Gastroesophageal sphincter (tissue), 3 donors: ENCODE measurements at regions not wholly inside any gene's neighbourhood (a gene's known extent, or its start where the extent isn't known, plus 50 kb on each side); places are given as distances from the start of the nearest gene placed in this dataset.

Source experiments
- EP300 ChIP-seq: sonication (generic); formaldehyde crosslinking; IDR thresholded peaks from one replicate; pipeline ENCODE4 v1.6.1; 2017; ENCODE audit warnings: antibody characterized with exemption, mild to moderate bottlenecking
- POLR2A ChIP-seq, 2 donors: fragments of 450-650 bp; IDR thresholded peaks; one replicate each; pipeline ENCODE4 v1.6.1; 2017; ENCODE audit warnings: antibody characterized with exemption in 2 of 2, mild to moderate bottlenecking in 2 of 2, moderate library complexity in 1 of 2
- POLR2AphosphoS5 ChIP-seq: sonication (generic); formaldehyde crosslinking; IDR thresholded peaks from one replicate; pipeline ENCODE4 v1.6.1; 2017; ENCODE audit warnings: antibody characterized with exemption
- TF ChIP-seq, protein P1 (sequence below), 4 experiments: fragments of 200-600 bp in 2 of 4; fragments of 450-650 bp in 2 of 4; sonication (generic) in 1 of 4; IDR thresholded peaks; one replicate each; pipeline ENCODE4 v1.5.1; 2017 to 2019; ENCODE audit warnings: antibody characterized with exemption in 4 of 4, mild to moderate bottlenecking in 2 of 4, moderate library complexity in 2 of 4

DNA sequence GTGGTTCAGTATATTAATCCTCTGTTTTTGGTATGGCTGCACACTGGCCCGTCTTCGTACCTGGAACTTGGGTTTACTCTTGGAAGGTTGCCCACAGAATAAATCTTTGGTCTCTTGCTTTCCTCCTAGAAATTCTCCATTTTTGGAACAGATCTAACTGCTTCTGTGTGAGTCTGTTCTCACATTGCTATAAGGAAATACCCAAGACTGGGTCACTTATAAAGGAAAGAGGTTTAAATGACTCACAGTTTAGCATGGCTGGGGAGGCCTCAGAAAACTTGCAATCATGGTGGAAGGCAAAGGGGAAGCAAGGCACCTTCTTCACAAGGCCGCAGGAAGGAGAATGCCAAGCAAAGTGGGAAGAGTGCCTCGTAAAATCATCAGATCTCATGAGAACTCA, 407.8 kb upstream of the PDE3A start:
- TF ChIP-seq POLR2A (IDR thresholded peaks at IDR 0.05), result no peak
- TF ChIP-seq, protein P1, sequence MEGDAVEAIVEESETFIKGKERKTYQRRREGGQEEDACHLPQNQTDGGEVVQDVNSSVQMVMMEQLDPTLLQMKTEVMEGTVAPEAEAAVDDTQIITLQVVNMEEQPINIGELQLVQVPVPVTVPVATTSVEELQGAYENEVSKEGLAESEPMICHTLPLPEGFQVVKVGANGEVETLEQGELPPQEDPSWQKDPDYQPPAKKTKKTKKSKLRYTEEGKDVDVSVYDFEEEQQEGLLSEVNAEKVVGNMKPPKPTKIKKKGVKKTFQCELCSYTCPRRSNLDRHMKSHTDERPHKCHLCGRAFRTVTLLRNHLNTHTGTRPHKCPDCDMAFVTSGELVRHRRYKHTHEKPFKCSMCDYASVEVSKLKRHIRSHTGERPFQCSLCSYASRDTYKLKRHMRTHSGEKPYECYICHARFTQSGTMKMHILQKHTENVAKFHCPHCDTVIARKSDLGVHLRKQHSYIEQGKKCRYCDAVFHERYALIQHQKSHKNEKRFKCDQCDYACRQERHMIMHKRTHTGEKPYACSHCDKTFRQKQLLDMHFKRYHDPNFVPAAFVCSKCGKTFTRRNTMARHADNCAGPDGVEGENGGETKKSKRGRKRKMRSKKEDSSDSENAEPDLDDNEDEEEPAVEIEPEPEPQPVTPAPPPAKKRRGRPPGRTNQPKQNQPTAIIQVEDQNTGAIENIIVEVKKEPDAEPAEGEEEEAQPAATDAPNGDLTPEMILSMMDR (IDR thresholded peaks at IDR 0.05), result no peak
- TF ChIP-seq POLR2AphosphoS5, result no peak
- TF ChIP-seq EP300, result no peak
